ENCODE measurements at regions not wholly inside any gene's neighbourhood (a gene's known extent, or its start where the extent isn't known, plus 50 kb on each side); places are given as distances from the start of the nearest gene placed in this dataset.

- TF ChIP-seq ZFX (IDR thresholded peaks at IDR 0.05; ENCODE audit: borderline replicate concordance): no peak
- TF ChIP-seq CTCF (IDR thresholded peaks at IDR 0.05): no peak
- no peak overlapping the region for H3K27ac ChIP-seq
These were observed 283.1 kb downstream of the NFKBIZ start for GRCh38 chr3:102132370-102132769.

- TF ChIP-seq ZFX (IDR thresholded peaks at IDR 0.05; ENCODE audit: borderline replicate concordance): no peak
- TF ChIP-seq CTCF (IDR thresholded peaks at IDR 0.05): no peak
- H3K27ac ChIP-seq: no peak overlapping the region
These were observed 284.1 kb downstream of the NFKBIZ start for GRCh38 chr3:102133376-102133775.

DNA sequence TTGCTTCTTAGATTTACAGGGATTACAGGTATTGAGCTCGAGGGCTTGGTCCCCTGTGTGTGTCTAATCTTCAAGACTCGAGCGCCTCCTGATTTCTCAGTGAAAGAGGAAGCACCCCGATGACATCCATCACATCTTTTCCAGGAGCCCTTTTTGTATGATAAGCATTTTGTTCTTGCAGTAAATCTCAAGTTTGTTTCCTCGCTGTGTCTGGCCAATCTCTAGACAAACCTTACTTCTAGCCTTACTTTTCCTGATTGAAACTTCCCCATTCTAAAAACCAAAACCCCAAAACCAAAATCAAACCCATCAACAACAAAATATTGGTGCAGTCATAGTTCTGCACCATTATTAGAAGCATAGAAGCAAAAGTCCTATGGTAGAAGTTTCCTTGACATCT lies 286.0 kb downstream of the NFKBIZ start:
- H3K27ac ChIP-seq: no peak overlapping the region
- no peak for TF ChIP-seq ZFX (IDR thresholded peaks at IDR 0.05; ENCODE audit: borderline replicate concordance)
- no peak for TF ChIP-seq CTCF (IDR thresholded peaks at IDR 0.05)

GRCh38 chr3:102136183-102136582 lies 286.9 kb downstream of the NFKBIZ start:
- no peak for TF ChIP-seq CTCF (IDR thresholded peaks at IDR 0.05)
- TF ChIP-seq ZFX (IDR thresholded peaks at IDR 0.05; ENCODE audit: borderline replicate concordance): no peak
- no peak overlapping the region for H3K27ac ChIP-seq

GRCh38 chr3:102140116-102140515 lies 290.8 kb downstream of the NFKBIZ start:
- no peak overlapping the region for H3K27ac ChIP-seq
- TF ChIP-seq ZFX (IDR thresholded peaks at IDR 0.05; ENCODE audit: borderline replicate concordance): no peak
- TF ChIP-seq CTCF (IDR thresholded peaks at IDR 0.05): no peak

DNA sequence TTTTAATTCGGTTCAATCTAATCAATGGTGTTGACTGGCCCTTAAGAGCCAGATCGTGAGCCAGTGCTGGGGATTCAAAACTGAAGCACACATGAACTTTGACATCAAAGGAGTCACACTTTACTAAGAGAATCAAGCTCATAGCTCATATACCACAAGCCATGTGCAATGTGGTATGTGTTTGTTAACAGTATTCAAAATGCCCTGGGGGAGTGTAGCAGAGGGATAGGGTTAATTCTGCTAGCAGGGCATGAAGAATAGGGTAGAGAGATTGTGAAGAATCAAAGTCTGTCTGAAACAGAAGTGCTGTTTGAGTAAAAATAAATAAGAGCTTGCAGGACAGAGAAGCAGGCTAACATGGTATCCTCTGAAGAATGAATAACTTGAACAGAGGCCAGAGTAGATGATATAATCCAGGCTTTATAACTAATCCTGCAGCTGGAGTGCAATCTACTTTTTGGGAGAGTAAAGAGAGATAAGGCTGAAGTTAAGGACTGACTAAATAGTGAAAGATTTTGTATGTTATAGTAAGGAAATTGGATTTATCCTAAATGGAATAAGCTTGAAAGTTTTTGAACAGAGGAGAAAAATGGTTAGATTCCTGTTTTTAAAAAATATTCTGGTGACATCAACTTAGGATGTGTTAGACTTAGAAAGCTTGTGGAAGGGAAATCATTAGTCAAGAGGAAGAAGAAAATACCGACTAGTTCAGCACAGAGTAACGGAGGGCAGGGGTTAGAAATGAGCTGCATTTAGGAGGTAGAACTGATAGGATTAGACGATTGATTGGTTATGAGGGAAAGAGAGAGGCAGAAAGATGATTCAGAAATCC lies 292.0 kb downstream of the NFKBIZ start:
- no peak for TF ChIP-seq ZFX (IDR thresholded peaks at IDR 0.05; ENCODE audit: borderline replicate concordance)
- no peak for TF ChIP-seq CTCF (IDR thresholded peaks at IDR 0.05)
- H3K27ac ChIP-seq: no peak overlapping the region

- no peak overlapping the region for H3K27ac ChIP-seq
- TF ChIP-seq ZFX (IDR thresholded peaks at IDR 0.05; ENCODE audit: borderline replicate concordance) (no peak), CTCF (IDR thresholded peaks at IDR 0.05) (no peak)
These were observed 292.6 kb downstream of the NFKBIZ start for GRCh38 chr3:102141928-102142239.
